GM12865 (cell line): ENCODE measurements at regions not wholly inside any gene's neighbourhood (a gene's known extent, or its start where the extent isn't known, plus 50 kb on each side); places are given as distances from the start of the nearest gene placed in this dataset.

Experiments used
- DNase-seq: peaks from one replicate; pipeline ENCODE4 v3.0.0; 2010; ENCODE audit warnings: low read depth
- H3K4me3 ChIP-seq: 2 replicates; pipeline ENCODE4 v1.5.1; 2011; ENCODE audit warnings: mild to moderate bottlenecking, low read depth, low read length, control low read depth
- CTCF ChIP-seq: IDR thresholded peaks from 2 replicates; pipeline ENCODE4 v1.5.1; 2011; ENCODE audit warnings: low read length, control low read depth, low read depth, inconsistent platforms; ENCODE audit not compliant: insufficient read depth; ENCODE audit errors: missing control alignments

DNA sequence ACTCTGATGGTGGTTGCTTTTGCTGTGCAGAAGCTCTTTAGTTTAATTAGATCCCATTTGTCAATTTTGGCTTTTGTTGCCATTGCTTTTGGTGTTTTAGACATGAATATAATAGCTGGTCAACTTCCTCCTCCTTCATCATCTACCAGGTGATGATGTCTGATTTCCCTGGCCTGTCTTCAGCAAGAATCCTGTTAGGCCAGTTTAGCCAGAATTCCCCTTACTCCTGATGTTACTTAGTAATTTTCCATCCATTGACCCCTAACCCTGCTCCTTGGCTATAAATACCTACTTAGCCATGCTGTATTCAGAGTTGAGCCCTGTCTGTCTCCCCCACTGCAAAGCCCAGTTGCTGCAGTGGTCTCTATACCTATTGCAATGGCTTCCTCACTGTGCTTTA is 91.4 kb downstream of the ZNF777 start:
- no peak overlapping the region for H3K4me3 ChIP-seq
- TF ChIP-seq CTCF: no peak
- no peak for DNase-seq

- TF ChIP-seq CTCF: no peak
- no peak overlapping the region for H3K4me3 ChIP-seq
- no peak for DNase-seq
Measured at GRCh38 chr7:149370790-149371189, 90.1 kb downstream of the ZNF777 start.

- no peak for DNase-seq
- H3K4me3 ChIP-seq: no peak overlapping the region
- no peak for TF ChIP-seq CTCF
Measured at GRCh38 chr7:149373089-149373488, 87.8 kb downstream of the ZNF777 start.

- no peak for DNase-seq
- TF ChIP-seq CTCF: no peak
- no peak overlapping the region for H3K4me3 ChIP-seq
Measured at GRCh38 chr7:149375234-149376008, 85.4 kb downstream of the ZNF777 start.

DNA sequence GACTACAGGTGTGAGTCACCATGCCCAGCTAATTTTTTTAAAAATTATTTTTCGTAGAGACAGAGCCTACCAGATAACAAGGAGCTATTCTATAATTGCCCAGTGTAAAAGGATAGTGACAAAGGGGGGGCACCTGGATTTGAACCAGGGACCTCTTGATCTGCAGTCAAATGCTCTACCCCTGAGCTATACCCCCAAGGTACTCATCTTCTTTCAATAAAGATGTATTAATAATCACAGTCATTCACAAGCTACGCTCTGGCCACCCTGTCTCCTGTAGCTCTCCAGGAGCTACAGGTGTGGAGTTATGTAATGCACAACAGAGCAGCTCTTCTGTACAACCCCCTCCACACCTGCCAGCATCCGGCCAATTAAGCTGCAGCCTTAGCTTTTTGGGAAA is 83.5 kb downstream of the ZNF777 start:
- no peak for DNase-seq
- no peak overlapping the region for H3K4me3 ChIP-seq
- no peak for TF ChIP-seq CTCF

DNA sequence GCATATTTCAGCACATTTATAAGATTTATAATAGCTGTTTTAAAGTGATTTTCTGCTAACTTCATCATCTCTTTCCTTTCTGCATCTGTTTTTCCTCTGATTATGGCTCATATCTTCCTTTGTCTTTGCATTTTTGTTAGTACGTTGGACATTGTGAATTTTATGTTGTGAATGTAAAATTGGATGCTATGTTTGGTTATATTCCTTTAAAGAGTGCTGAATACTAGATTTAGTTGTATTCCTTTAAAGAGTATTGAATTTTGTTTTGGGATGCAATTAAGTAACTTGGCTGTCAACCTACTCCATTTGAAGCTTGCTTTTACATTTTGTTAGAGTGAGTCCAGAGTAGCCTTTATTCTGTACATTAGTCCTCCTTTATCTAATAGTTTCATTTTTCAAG is 81.2 kb downstream of the ZNF777 start:
- TF ChIP-seq CTCF: no peak
- H3K4me3 ChIP-seq: no peak overlapping the region
- DNase-seq: no peak

- H3K4me3 ChIP-seq: no peak overlapping the region
- TF ChIP-seq CTCF: no peak
- no peak for DNase-seq
Measured at GRCh38 chr7:149381245-149381644, 79.6 kb downstream of the ZNF777 start.
